ENCODE measurements at regions not wholly inside any gene's neighbourhood (a gene's known extent, or its start where the extent isn't known, plus 50 kb on each side); places are given as distances from the start of the nearest gene placed in this dataset.

DNA sequence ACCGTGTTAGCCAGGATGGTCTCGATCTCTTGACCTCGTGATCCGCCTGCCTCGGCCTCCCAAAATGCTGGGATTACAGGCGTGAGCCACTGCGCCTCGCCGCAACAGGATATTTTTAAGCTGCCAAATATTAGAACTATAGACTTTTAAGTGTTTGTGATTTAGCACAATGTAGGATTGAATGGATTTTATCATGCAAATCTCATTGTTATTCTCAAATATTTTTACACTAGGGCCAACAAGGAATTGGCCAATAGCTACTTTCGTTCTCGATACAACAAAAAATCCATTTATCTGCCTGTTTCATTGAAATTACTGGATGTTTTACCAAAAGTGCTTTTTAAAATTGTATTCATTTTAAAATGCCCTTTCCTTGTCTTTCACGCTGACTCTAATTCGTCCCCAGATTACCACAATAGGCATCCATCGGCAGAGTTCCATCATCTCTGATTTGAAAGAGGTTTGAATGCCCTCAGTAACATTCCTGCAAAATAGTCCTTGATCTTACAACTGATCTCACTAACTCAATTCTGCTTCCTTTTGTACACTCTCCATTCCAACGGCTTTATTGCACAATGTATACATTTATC is 99.6 kb upstream of the ROBO2 start:
- Histone ChIP-seq H3F3A (ENCODE audit: insufficient read depth, low read depth) (no peaks in the 10 kb centered on the region), H4K20me1 (ENCODE audit: insufficient read depth) (no peaks in the 10 kb centered on the region), H3K4me1 (replicated peaks; ENCODE audit: insufficient read depth) (no peaks in the 10 kb centered on the region), H3K27ac (no peak overlapping the region), H3K4me2 (no peak overlapping the region), H3K79me2 (ENCODE audit: low read depth) (no peaks in the 10 kb centered on the region), H3K36me3 (ENCODE audit: low read depth) (no peaks in the 10 kb centered on the region), H3K9me2 (ENCODE audit: insufficient read depth) (no peaks in the 10 kb centered on the region; the same call in 1 of the 2 replicates), H3K27me3 (ENCODE audit: insufficient read depth, low read depth) (no peaks in the 10 kb centered on the region), H3K4me3 (no peak overlapping the region), H3K9me3 (ENCODE audit: insufficient read depth, low read depth) (no peaks in the 10 kb centered on the region), H2AFZ (no peak overlapping the region)
- BruUV-seq (replicated peaks) = no TSS peak
- CTCF ChIA-PET = no interaction called here
- POLR2A ChIA-PET (ENCODE audit: unreplicated experiment) = no interaction called here
- no peak for TF ChIP-seq EZH2 (IDR thresholded peaks at IDR 0.05; ENCODE audit: low read depth)
- TF ChIP-seq, protein P1, sequence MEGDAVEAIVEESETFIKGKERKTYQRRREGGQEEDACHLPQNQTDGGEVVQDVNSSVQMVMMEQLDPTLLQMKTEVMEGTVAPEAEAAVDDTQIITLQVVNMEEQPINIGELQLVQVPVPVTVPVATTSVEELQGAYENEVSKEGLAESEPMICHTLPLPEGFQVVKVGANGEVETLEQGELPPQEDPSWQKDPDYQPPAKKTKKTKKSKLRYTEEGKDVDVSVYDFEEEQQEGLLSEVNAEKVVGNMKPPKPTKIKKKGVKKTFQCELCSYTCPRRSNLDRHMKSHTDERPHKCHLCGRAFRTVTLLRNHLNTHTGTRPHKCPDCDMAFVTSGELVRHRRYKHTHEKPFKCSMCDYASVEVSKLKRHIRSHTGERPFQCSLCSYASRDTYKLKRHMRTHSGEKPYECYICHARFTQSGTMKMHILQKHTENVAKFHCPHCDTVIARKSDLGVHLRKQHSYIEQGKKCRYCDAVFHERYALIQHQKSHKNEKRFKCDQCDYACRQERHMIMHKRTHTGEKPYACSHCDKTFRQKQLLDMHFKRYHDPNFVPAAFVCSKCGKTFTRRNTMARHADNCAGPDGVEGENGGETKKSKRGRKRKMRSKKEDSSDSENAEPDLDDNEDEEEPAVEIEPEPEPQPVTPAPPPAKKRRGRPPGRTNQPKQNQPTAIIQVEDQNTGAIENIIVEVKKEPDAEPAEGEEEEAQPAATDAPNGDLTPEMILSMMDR (conservative IDR thresholded peaks at IDR 0.05) = no peak
- intact Hi-C loops (cut with micrococcal nuclease; ENCODE audit: unreplicated experiment) = no loop called here
- no peak for DNase-seq

DNA sequence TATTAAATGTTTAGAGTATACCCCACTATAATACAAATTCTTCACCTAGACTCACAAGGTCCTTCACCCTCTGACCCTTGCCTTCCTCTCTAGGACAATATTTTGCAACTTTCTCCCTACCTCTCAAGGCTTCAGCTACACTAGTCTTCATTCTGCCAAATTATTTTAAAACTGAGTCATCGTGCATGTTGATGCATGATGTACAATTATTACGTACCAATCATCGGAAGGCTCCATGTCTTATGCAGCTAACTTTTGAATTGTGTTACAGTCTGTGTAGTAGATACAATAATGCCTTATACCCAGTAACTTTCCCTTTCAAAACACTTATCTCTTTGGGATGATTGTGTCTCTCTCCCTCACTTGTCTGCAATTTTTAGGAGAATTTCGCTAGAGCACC is 98.5 kb upstream of the ROBO2 start:
- Histone ChIP-seq H3K4me1 (replicated peaks; ENCODE audit: insufficient read depth) (no peaks in the 10 kb centered on the region), H3K9me3 (ENCODE audit: insufficient read depth, low read depth) (no peaks in the 10 kb centered on the region), H3K36me3 (ENCODE audit: low read depth) (no peaks in the 10 kb centered on the region), H3F3A (ENCODE audit: insufficient read depth, low read depth) (no peaks in the 10 kb centered on the region), H3K4me2 (no peak overlapping the region), H3K79me2 (ENCODE audit: low read depth) (no peaks in the 10 kb centered on the region), H3K27ac (no peak overlapping the region), H3K4me3 (no peak overlapping the region), H4K20me1 (ENCODE audit: insufficient read depth) (no peaks in the 10 kb centered on the region), H2AFZ (no peak overlapping the region), H3K27me3 (ENCODE audit: insufficient read depth, low read depth) (no peaks in the 10 kb centered on the region), H3K9me2 (ENCODE audit: insufficient read depth) (no peaks in the 10 kb centered on the region; the same call in 1 of the 2 replicates)
- no TSS peak for BruUV-seq (replicated peaks)
- no peak for DNase-seq
- CTCF ChIA-PET = no interaction called here
- TF ChIP-seq EZH2 (IDR thresholded peaks at IDR 0.05; ENCODE audit: low read depth) = no peak
- TF ChIP-seq, protein P1 (conservative IDR thresholded peaks at IDR 0.05) = no peak
- POLR2A ChIA-PET (ENCODE audit: unreplicated experiment) = no interaction called here
- intact Hi-C loops (cut with micrococcal nuclease; ENCODE audit: unreplicated experiment) = no loop called here

DNA sequence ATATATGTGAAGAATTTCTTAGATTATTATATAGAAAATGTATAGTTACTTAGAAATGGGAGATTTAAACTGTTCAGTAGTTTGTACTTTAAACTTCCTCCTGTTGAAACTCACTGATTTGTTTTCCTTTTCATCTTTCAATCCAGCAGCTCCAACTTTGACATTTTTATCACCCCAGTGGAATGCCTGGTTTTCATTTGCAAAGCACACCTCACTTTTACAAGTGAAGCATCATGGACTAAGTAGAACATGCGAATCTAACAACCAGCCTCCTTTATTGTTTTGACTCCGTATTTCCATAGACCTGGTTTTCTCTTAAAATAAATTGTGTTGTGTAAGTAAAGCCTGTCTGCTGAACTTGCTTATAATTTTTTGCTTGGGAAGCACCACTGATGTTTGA is 97.8 kb upstream of the ROBO2 start:
- TF ChIP-seq, protein P1 (conservative IDR thresholded peaks at IDR 0.05) = no peak
- TF ChIP-seq EZH2 (IDR thresholded peaks at IDR 0.05; ENCODE audit: low read depth) = no peak
- ChIA-PET POLR2A (ENCODE audit: unreplicated experiment) (no interaction called here), CTCF (no interaction called here)
- Histone ChIP-seq H3K27ac (no peak overlapping the region), H2AFZ (no peak overlapping the region), H3K4me2 (no peak overlapping the region), H3K36me3 (ENCODE audit: low read depth) (no peaks in the 10 kb centered on the region), H4K20me1 (ENCODE audit: insufficient read depth) (no peaks in the 10 kb centered on the region), H3K27me3 (ENCODE audit: insufficient read depth, low read depth) (no peaks in the 10 kb centered on the region), H3K9me3 (ENCODE audit: insufficient read depth, low read depth) (no peaks in the 10 kb centered on the region), H3F3A (ENCODE audit: insufficient read depth, low read depth) (no peaks in the 10 kb centered on the region), H3K4me1 (replicated peaks; ENCODE audit: insufficient read depth) (no peaks in the 10 kb centered on the region), H3K9me2 (ENCODE audit: insufficient read depth) (no peaks in the 10 kb centered on the region; the same call in 1 of the 2 replicates), H3K79me2 (ENCODE audit: low read depth) (no peaks in the 10 kb centered on the region), H3K4me3 (no peak overlapping the region)
- no peak for DNase-seq
- intact Hi-C loops (cut with micrococcal nuclease; ENCODE audit: unreplicated experiment) = no loop called here
- no TSS peak for BruUV-seq (replicated peaks)

Measured in PC-9 (cell line).